Adrenal gland (tissue), 9 donors: ENCODE measurements at regions not wholly inside any gene's neighbourhood (a gene's known extent, or its start where the extent isn't known, plus 50 kb on each side); places are given as distances from the start of the nearest gene placed in this dataset.

ENCODE experiments used
- DNase-seq, 7 donors: peaks; one replicate each; pipeline ENCODE4 v3.0.0-alpha.2; 2019 to 2020
- H3K27ac ChIP-seq, 5 donors: fragments of 200-600 bp; sonication (generic) in 4 of 5; 1 replicate in 3 of 5; 2 replicates in 2 of 5; pipeline versions ENCODE4 v1.5.1 to v1.8.0; 2016 to 2020; ENCODE audit warnings: mild to moderate bottlenecking in 1 of 5
- H3K27me3 ChIP-seq: fragments of 200-600 bp; 2 replicates; pipeline ENCODE4 v1.8.0; 2021
- H3K36me3 ChIP-seq, 2 donors: fragments of 200-600 bp; replicated peaks in 1 of 2; 1 replicate in 1 of 2; 2 replicates in 1 of 2; pipeline versions ENCODE4 v1.5.1 to v1.8.0; 2018 to 2022
- H3K4me1 ChIP-seq, 2 donors: fragments of 200-600 bp; replicated peaks in 1 of 2; 1 replicate in 1 of 2; 2 replicates in 1 of 2; pipeline versions ENCODE4 v1.5.1 to v1.8.0; 2018 to 2021
- H3K4me3 ChIP-seq, 4 donors: fragments of 200-600 bp; sonication (generic) in 3 of 4; one replicate each; pipeline ENCODE4 v1.5.1; 2016 to 2018
- H3K9me3 ChIP-seq, 3 donors: fragments of 200-600 bp; sonication (generic) in 1 of 3; replicated peaks in 1 of 3; 1 replicate in 2 of 3; 2 replicates in 1 of 3; pipeline versions ENCODE4 v1.5.1 to v1.8.0; 2016 to 2021
- POLR2A ChIP-seq, 2 donors: fragments of 450-650 bp; IDR thresholded peaks; one replicate each; pipeline ENCODE4 v1.6.1; 2017; ENCODE audit warnings: antibody characterized with exemption in 2 of 2, mild to moderate bottlenecking in 2 of 2, moderate library complexity in 1 of 2
- WGBS, 4 donors: extraction: QIAGEN DNeasy Blood & Tissue Kit in 2 of 4; methylation state at CpG; one replicate each; pipeline versions ENCODE4 v1.1.5 to v1.1.7; 2013 to 2017; 5-methylcytosine and 5-hydroxymethylcytosine counted together
- intact Hi-C, 2 donors: fragments of 100-400 bp; cut with DNase I; formaldehyde crosslinking; loops; one replicate each; pipeline versions ENCODE4 v1.14.1 to v1.15.0; 2022 to 2023
- TF ChIP-seq, protein P1 (sequence below), 6 experiments: fragments of 450-650 bp in 4 of 6; fragments of 200-600 bp in 2 of 6; sonication (generic) in 1 of 6; IDR thresholded peaks; 1 replicate in 5 of 6; 2 replicates in 1 of 6; pipeline versions ENCODE4 v1.5.1 to v1.8.0; 2016 to 2021; ENCODE audit warnings: antibody characterized with exemption in 6 of 6, mild to moderate bottlenecking in 2 of 6, moderate library complexity in 1 of 6
- donor health status: healthy with polysubstance abuse.
- donor health status: Bipolar disorder and iron deficiency.
- donor health status: DM: yes; HTN: yes; CAD: no.
- donor health status: DM: no; HTN: no; CAD: no.
- donor health status: DM: no; HTN: no; CAD: no.

DNA sequence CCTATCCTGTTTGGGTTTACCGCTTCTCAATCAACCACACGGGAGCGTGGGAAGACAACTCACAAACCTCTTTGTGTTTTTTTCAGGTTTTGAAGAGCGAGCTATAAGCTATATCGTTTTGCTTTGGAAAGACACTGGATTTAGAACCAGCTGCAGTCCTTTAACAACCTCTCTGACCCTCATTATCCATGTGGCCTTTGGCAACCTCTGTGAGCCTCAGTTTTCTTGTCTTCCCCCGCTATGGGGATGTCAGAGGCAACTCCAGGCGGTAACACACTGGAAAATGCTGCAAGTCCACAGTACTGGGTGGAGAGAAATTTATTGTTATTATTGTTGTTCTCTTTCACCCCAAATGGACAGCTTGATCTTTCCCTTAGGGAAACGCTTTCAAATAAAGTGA lies 100.0 kb downstream of the ETS2 start:
- intact Hi-C loops: no loop called here
- no peak for DNase-seq
- Histone ChIP-seq H3K4me1 (peaks cover 0 to 7% of the 10 kb centered on the region in 2 donors), H3K36me3 (no peaks in the 10 kb centered on the region), H3K4me3 (no peak overlapping the region), H3K9me3 (no peaks in the 10 kb centered on the region), H3K27ac (peak overlapping the region in 1 of 5 donors; percentile 33), H3K27me3 (no peaks in the 10 kb centered on the region)
- WGBS, 4 donors: 75 to 89% (median 79%) methylated on average over 7 to 8 of the region's 8 CpGs
- no peak for TF ChIP-seq POLR2A (IDR thresholded peaks at IDR 0.05)
- TF ChIP-seq, protein P1, sequence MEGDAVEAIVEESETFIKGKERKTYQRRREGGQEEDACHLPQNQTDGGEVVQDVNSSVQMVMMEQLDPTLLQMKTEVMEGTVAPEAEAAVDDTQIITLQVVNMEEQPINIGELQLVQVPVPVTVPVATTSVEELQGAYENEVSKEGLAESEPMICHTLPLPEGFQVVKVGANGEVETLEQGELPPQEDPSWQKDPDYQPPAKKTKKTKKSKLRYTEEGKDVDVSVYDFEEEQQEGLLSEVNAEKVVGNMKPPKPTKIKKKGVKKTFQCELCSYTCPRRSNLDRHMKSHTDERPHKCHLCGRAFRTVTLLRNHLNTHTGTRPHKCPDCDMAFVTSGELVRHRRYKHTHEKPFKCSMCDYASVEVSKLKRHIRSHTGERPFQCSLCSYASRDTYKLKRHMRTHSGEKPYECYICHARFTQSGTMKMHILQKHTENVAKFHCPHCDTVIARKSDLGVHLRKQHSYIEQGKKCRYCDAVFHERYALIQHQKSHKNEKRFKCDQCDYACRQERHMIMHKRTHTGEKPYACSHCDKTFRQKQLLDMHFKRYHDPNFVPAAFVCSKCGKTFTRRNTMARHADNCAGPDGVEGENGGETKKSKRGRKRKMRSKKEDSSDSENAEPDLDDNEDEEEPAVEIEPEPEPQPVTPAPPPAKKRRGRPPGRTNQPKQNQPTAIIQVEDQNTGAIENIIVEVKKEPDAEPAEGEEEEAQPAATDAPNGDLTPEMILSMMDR (IDR thresholded peaks at IDR 0.05): no peak

DNA sequence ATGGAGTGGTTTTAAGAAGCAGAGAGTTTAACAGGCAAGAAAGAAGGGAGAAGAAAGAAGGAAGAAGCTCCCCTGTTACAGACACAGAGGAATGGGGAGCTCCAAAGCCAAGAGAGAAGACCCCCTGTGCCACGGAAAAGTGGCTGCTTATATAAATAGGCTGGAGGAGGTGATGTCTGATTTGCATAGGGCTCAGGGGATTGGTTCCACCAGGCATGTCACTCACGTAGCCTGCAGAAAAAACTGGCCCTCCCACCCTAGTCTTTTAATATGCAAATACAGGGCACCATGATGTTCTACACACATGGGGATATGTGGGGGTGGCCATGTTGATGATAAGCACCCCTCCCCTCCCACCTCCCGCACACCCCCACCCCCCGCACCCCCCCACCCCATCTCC lies 99.6 kb downstream of the ETS2 start:
- Histone ChIP-seq H3K27ac (no peak overlapping the region), H3K9me3 (no peaks in the 10 kb centered on the region), H3K36me3 (no peaks in the 10 kb centered on the region), H3K4me1 (peaks cover 0 to 7% of the 10 kb centered on the region in 2 donors), H3K4me3 (no peak overlapping the region), H3K27me3 (no peaks in the 10 kb centered on the region)
- intact Hi-C loops: no loop called here
- 66 to 93% (median 80%) methylated on average over 2 to 4 of the region's 4 CpGs for WGBS, 4 donors
- TF ChIP-seq, protein P1 (IDR thresholded peaks at IDR 0.05): no peak
- TF ChIP-seq POLR2A (IDR thresholded peaks at IDR 0.05): no peak
- DNase-seq: no peak

DNA sequence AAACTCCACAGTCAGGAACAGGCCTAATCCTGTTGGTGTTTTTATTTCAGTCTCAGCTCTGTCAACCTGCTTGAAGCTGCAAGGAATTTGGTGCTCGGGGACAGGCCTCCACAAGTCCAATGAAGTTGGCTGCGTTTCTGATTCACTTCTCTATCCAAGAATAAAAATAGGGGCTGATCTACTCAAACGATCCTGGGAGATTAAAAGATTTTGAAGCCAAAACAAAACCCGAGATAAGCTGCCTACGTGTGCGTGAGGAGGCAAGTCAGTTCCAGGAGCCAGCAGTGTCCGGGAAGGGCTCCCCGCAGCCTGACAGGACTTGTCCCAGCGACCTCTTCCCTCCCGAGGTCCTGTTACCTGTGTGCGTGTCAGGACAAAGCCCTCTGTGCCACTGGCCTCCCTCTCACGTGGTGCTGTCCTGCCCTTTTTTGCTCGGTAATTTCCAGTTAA lies 98.0 kb downstream of the ETS2 start:
- 71 to 85% (median 78%) methylated on average over 13 of the region's 13 CpGs for WGBS, 4 donors
- H3K27me3 ChIP-seq: no peaks in the 10 kb centered on the region
- intact Hi-C loops: no loop called here
- H3K9me3 ChIP-seq: no peaks in the 10 kb centered on the region
- no peak for TF ChIP-seq POLR2A (IDR thresholded peaks at IDR 0.05)
- TF ChIP-seq, protein P1 (IDR thresholded peaks at IDR 0.05): no peak
- peaks cover 0 to 7% of the 10 kb centered on the region in 2 donors for H3K4me1 ChIP-seq
- peak overlapping the region in 1 of 5 donors; percentile 16 for H3K27ac ChIP-seq
- no peak for DNase-seq
- H3K4me3 ChIP-seq: no peak overlapping the region
- no peaks in the 10 kb centered on the region for H3K36me3 ChIP-seq

DNA sequence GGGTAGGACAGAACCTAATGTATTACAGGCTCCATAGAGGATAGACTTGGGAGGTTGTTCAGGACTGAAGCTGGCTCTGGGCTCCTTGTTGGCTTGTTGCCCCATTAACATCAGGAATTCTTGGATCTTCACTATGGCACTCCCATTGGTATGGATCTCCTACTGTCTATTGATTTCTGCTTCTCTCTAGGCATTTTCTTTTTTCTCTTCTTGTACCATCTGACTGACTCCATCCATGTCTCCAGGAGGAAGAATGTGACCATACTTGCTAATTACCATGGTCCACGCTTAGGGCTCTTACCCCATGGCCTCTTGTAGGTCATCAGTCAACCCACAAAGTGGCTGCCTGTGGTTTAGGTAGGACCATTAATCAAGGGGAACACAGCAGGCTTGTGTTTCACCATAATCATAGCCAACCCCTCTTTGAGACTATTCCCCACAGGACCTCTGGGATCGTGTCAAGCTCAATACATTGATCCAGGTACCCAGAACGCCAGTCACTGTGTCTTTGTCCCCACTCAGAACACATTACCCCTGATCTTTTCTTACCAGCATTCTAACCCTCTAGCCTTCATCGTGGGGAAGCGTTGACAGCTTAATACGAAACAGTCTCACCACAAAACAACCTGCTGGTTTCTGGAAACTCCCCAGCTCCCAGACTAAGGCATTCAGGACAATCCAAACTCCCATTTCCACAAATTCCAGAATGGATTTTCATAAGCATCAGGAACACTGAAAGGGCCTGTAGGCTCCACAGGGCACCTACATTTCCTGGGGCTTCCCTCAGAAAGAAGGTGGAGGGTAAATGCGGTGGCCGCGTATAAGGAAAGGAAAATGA lies 97.1 kb downstream of the ETS2 start:
- DNase-seq: no peak
- peaks cover 0 to 6% of the 10 kb centered on the region in 2 donors for H3K4me1 ChIP-seq

More for the DNA sequence above, 97.1 kb downstream of the ETS2 start:
- no peaks in the 10 kb centered on the region for H3K36me3 ChIP-seq
- intact Hi-C loops: no loop called here
- no peak overlapping the region for H3K27ac ChIP-seq
- H3K4me3 ChIP-seq: no peak overlapping the region
- no peaks in the 10 kb centered on the region for H3K27me3 ChIP-seq
- H3K9me3 ChIP-seq: no peaks in the 10 kb centered on the region
- TF ChIP-seq, protein P1 (IDR thresholded peaks at IDR 0.05): no peak
- TF ChIP-seq POLR2A (IDR thresholded peaks at IDR 0.05): no peak
- whole genome bisulfite sequencing, 4 donors: 89 to 94% (median 91%) methylated on average over 9 of the region's 9 CpGs
